HG03175 (cell line): ENCODE measurements at regions not wholly inside any gene's neighbourhood (a gene's known extent, or its start where the extent isn't known, plus 50 kb on each side); places are given as distances from the start of the nearest gene placed in this dataset.

Source experiments
- ATAC-seq: cut with Tn5 transposase; IDR thresholded peaks from one replicate; pipeline ENCODE4 v1.9.1; 2021; ENCODE audit warnings: mild to moderate bottlenecking, moderate library complexity; ENCODE audit not compliant: unreplicated experiment

GRCh38 chr10:43811871-43812270 lies 163.2 kb upstream of the ZNF32 start:
- ATAC-seq = no peak

- ATAC-seq = no peak
Measured at GRCh38 chr10:43809211-43809930, 160.7 kb upstream of the ZNF32 start.

- no peak for ATAC-seq
Measured at GRCh38 chr10:43808136-43808535, 159.5 kb upstream of the ZNF32 start.

GRCh38 chr10:43806831-43807640 lies 158.4 kb upstream of the ZNF32 start:
- no peak for ATAC-seq

- ATAC-seq = no peak
Measured at GRCh38 chr10:43803791-43804190, 155.1 kb upstream of the ZNF32 start.

- no peak for ATAC-seq
Measured at GRCh38 chr10:43802988-43803696, 154.5 kb upstream of the ZNF32 start.

- ATAC-seq = no peak
Measured at GRCh38 chr10:43801626-43802025, 152.9 kb upstream of the ZNF32 start.

- no peak for ATAC-seq
Measured at GRCh38 chr10:43801140-43801539, 152.5 kb upstream of the ZNF32 start.

GRCh38 chr10:43796781-43797180 lies 148.1 kb upstream of the ZNF32 start:
- ATAC-seq = no peak

GRCh38 chr10:43795639-43796038 lies 147.0 kb upstream of the ZNF32 start:
- no peak for ATAC-seq

GRCh38 chr10:43795093-43795492 lies 146.4 kb upstream of the ZNF32 start:
- ATAC-seq = no peak

GRCh38 chr10:43794181-43794815 lies 145.6 kb upstream of the ZNF32 start:
- ATAC-seq = no peak

GRCh38 chr10:43793704-43794103 lies 145.0 kb upstream of the ZNF32 start:
- ATAC-seq = no peak

- ATAC-seq = no peak
Measured at GRCh38 chr10:43790147-43790546, 141.5 kb upstream of the ZNF32 start.

GRCh38 chr10:43785252-43785651 lies 136.6 kb upstream of the ZNF32 start:
- ATAC-seq = no peak

GRCh38 chr10:43782814-43783213 lies 134.1 kb upstream of the ZNF32 start:
- ATAC-seq = no peak

- ATAC-seq = peak; percentile 53
Measured at GRCh38 chr10:43781480-43782361, 133.0 kb upstream of the ZNF32 start.

GRCh38 chr10:43778571-43778970 lies 129.9 kb upstream of the ZNF32 start:
- ATAC-seq = no peak

GRCh38 chr10:43775384-43775783 lies 126.7 kb upstream of the ZNF32 start:
- ATAC-seq = no peak

- no peak for ATAC-seq
Measured at GRCh38 chr10:43774234-43774769, 125.6 kb upstream of the ZNF32 start.
